Fibroblast of mammary gland (primary cell): ENCODE measurements at regions not wholly inside any gene's neighbourhood (a gene's known extent, or its start where the extent isn't known, plus 50 kb on each side); places are given as distances from the start of the nearest gene placed in this dataset.

Experiments
- DNase-seq: peaks from one replicate; pipeline ENCODE4 v3.0.0-alpha.2; 2010; ENCODE audit warnings: low read depth
- H3K4me3 ChIP-seq: 2 replicates; pipeline ENCODE4 v1.5.1; 2011; ENCODE audit warnings: low read depth, mild to moderate bottlenecking, low read length, moderate library complexity; ENCODE audit not compliant: control insufficient read depth
- TF ChIP-seq, protein P1 (sequence below): conservative IDR thresholded peaks from 2 replicates; pipeline ENCODE4 v1.5.1; 2011; ENCODE audit warnings: low read depth, low read length, inconsistent platforms; ENCODE audit not compliant: control insufficient read depth, insufficient read depth

GRCh38 chr3:1527786-1528185 is 435.0 kb downstream of the CNTN6 start:
- H3K4me3 ChIP-seq = no peak overlapping the region
- DNase-seq = no peak
- TF ChIP-seq, protein P1, sequence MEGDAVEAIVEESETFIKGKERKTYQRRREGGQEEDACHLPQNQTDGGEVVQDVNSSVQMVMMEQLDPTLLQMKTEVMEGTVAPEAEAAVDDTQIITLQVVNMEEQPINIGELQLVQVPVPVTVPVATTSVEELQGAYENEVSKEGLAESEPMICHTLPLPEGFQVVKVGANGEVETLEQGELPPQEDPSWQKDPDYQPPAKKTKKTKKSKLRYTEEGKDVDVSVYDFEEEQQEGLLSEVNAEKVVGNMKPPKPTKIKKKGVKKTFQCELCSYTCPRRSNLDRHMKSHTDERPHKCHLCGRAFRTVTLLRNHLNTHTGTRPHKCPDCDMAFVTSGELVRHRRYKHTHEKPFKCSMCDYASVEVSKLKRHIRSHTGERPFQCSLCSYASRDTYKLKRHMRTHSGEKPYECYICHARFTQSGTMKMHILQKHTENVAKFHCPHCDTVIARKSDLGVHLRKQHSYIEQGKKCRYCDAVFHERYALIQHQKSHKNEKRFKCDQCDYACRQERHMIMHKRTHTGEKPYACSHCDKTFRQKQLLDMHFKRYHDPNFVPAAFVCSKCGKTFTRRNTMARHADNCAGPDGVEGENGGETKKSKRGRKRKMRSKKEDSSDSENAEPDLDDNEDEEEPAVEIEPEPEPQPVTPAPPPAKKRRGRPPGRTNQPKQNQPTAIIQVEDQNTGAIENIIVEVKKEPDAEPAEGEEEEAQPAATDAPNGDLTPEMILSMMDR = no peak

GRCh38 chr3:1528621-1529020 is 435.8 kb downstream of the CNTN6 start:
- DNase-seq = no peak
- TF ChIP-seq, protein P1 = no peak
- no peak overlapping the region for H3K4me3 ChIP-seq

GRCh38 chr3:1529676-1530075 is 436.9 kb downstream of the CNTN6 start:
- no peak overlapping the region for H3K4me3 ChIP-seq
- DNase-seq = no peak
- TF ChIP-seq, protein P1 = no peak

- TF ChIP-seq, protein P1 = no peak
- DNase-seq = no peak
- no peak overlapping the region for H3K4me3 ChIP-seq
Observed at GRCh38 chr3:1531981-1532380, 439.2 kb downstream of the CNTN6 start.

DNA sequence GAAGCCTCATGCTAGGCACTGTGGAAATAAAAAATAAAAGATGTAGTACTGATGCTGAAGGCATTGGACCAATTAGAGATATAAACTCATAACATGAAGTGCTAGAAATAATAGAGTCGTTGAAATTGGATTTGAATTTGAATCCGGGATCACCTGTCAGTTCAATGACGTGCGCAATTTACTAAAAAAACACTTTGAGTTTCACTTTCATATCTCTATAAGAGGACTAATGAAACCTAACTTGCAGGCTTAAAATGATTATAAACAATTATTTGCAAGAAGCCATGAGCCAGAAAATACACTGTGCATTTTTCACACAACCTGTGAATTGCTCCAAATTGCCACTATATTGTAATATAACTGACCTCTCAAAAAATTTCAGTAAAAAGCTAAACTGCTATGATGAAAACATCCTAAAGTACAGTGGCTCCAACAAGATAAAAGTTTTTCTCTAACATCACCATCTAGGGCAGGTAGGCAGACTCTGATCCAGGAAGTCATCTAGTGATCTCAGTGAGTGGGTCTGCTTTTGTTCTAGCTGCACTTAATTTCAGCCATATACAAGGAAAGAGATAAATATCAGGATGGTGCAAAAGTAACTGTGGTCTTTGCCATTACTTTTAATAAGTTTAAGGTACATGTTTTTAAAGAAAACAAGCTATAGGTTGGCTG is 440.2 kb downstream of the CNTN6 start:
- TF ChIP-seq, protein P1 = no peak
- no peak overlapping the region for H3K4me3 ChIP-seq
- DNase-seq = no peak

GRCh38 chr3:1533763-1534162 is 440.9 kb downstream of the CNTN6 start:
- H3K4me3 ChIP-seq = no peak overlapping the region
- no peak for DNase-seq
- TF ChIP-seq, protein P1 = no peak

GRCh38 chr3:1534252-1534651 is 441.4 kb downstream of the CNTN6 start:
- DNase-seq = no peak
- no peak overlapping the region for H3K4me3 ChIP-seq
- TF ChIP-seq, protein P1 = no peak
